ENCODE measurements at regions not wholly inside any gene's neighbourhood (a gene's known extent, or its start where the extent isn't known, plus 50 kb on each side); places are given as distances from the start of the nearest gene placed in this dataset.

GRCh38 chr5:147081311-147081764, 153.5 kb upstream of the STK32A start:
- TF ChIP-seq POLR2A (IDR thresholded peaks at IDR 0.05; ENCODE audit: borderline replicate concordance, extremely low read depth, insufficient read depth, insufficient read length) (no peak), POLR2AphosphoS5 (IDR thresholded peaks at IDR 0.05; ENCODE audit: low read depth, low read length) (no peak), CTCF (IDR thresholded peaks at IDR 0.05 in 2 of 3, conservative IDR thresholded peaks at IDR 0.05 in 1 of 3; ENCODE audit: borderline replicate concordance in 1 of 3, insufficient read depth in 1 of 3, low read depth in 2 of 3, low read length in 2 of 3) (no peak), ZNF274 (IDR thresholded peaks at IDR 0.05; ENCODE audit: low read depth, low read length) (no peak), SIN3A (IDR thresholded peaks at IDR 0.05; ENCODE audit: low read depth) (no peak), JUND (IDR thresholded peaks at IDR 0.05) (no peak)
